Urinary bladder (tissue), 3 donors: ENCODE measurements at regions not wholly inside any gene's neighbourhood (a gene's known extent, or its start where the extent isn't known, plus 50 kb on each side); places are given as distances from the start of the nearest gene placed in this dataset.

Experiments used
- DNase-seq: peaks from one replicate; pipeline ENCODE4 v3.0.0-alpha.2; 2015; ENCODE audit errors: extremely low spot score
- H3K27ac ChIP-seq: one replicate; pipeline ENCODE4 v1.5.1; 2013; ENCODE audit warnings: low read depth, mild to moderate bottlenecking, moderate library complexity
- H3K36me3 ChIP-seq: one replicate; pipeline ENCODE4 v1.6.1; 2013; ENCODE audit warnings: mild to moderate bottlenecking, moderate library complexity; ENCODE audit not compliant: insufficient read depth
- H3K4me1 ChIP-seq: one replicate; pipeline ENCODE4 v1.6.1; 2013; ENCODE audit warnings: mild to moderate bottlenecking, moderate library complexity; ENCODE audit not compliant: insufficient read depth
- H3K4me3 ChIP-seq: one replicate; pipeline ENCODE4 v1.5.1; 2013; ENCODE audit warnings: low read depth, low read length
- WGBS: extraction: QIAGEN DNeasy Blood & Tissue Kit; methylation state at CpG from one replicate; pipeline ENCODE4 v1.1.7; 2013; 5-methylcytosine and 5-hydroxymethylcytosine counted together
- donor health status: healthy with polysubstance abuse.
- donor health status: healthy.

GRCh38 chr13:58964048-58964447, 1199.7 kb downstream of the DIAPH3 start:
- 96% methylated on average over 3 of the region's 3 CpGs for WGBS

GRCh38 chr13:58977085-58977484, 1186.6 kb downstream of the DIAPH3 start:
- 97% methylated on average over 6 of the region's 6 CpGs for WGBS
- H3K4me3 ChIP-seq: no peak overlapping the region
- DNase-seq: no peak
- H3K27ac ChIP-seq: no peak overlapping the region
- H3K36me3 ChIP-seq: no peaks in the 10 kb centered on the region
- H3K4me1 ChIP-seq: no peaks in the 10 kb centered on the region

More at GRCh38 chr13:58964048-58964447, 1199.7 kb downstream of the DIAPH3 start:
- DNase-seq: no peak
- no peaks in the 10 kb centered on the region for H3K36me3 ChIP-seq
- H3K4me3 ChIP-seq: no peak overlapping the region
- no peak overlapping the region for H3K27ac ChIP-seq
- H3K4me1 ChIP-seq: no peaks in the 10 kb centered on the region

GRCh38 chr13:58978331-58978730, 1185.4 kb downstream of the DIAPH3 start:
- Histone ChIP-seq H3K36me3 (no peaks in the 10 kb centered on the region), H3K4me3 (no peak overlapping the region), H3K27ac (no peak overlapping the region), H3K4me1 (no peaks in the 10 kb centered on the region)
- 48% methylated on average over 1 of the region's 1 CpG for WGBS
- DNase-seq: no peak

GRCh38 chr13:58979851-58980250, 1183.9 kb downstream of the DIAPH3 start:
- 92% methylated on average over 2 of the region's 2 CpGs for WGBS
- Histone ChIP-seq H3K4me3 (no peak overlapping the region), H3K36me3 (no peaks in the 10 kb centered on the region), H3K4me1 (no peaks in the 10 kb centered on the region), H3K27ac (no peak overlapping the region)
- no peak for DNase-seq

- Histone ChIP-seq H3K4me3 (no peak overlapping the region), H3K36me3 (no peaks in the 10 kb centered on the region), H3K4me1 (no peaks in the 10 kb centered on the region), H3K27ac (no peak overlapping the region)
- DNase-seq: no peak
- 77% methylated on average over 3 of the region's 3 CpGs for WGBS
These were observed 1177.9 kb downstream of the DIAPH3 start for GRCh38 chr13:58985845-58986244.

- 75% methylated on average over 1 of the region's 1 CpG for WGBS
- Histone ChIP-seq H3K4me1 (no peaks in the 10 kb centered on the region), H3K36me3 (no peaks in the 10 kb centered on the region), H3K4me3 (no peak overlapping the region), H3K27ac (no peak overlapping the region)
- DNase-seq: no peak
These were observed 1174.2 kb downstream of the DIAPH3 start for GRCh38 chr13:58989556-58989955.

- 70% methylated on average over 3 of the region's 3 CpGs for WGBS
- no peak overlapping the region for H3K4me3 ChIP-seq
- H3K27ac ChIP-seq: no peak overlapping the region
- H3K4me1 ChIP-seq: no peaks in the 10 kb centered on the region
- no peaks in the 10 kb centered on the region for H3K36me3 ChIP-seq
- no peak for DNase-seq
These were observed 1171.8 kb downstream of the DIAPH3 start for GRCh38 chr13:58991826-58992477.

- H3K4me3 ChIP-seq: no peak overlapping the region
- no peaks in the 10 kb centered on the region for H3K36me3 ChIP-seq
- WGBS: 95% methylated on average over 5 of the region's 5 CpGs
- DNase-seq: no peak
- H3K27ac ChIP-seq: no peak overlapping the region
- no peaks in the 10 kb centered on the region for H3K4me1 ChIP-seq
These were observed 1171.2 kb downstream of the DIAPH3 start for GRCh38 chr13:58992478-58993042.

GRCh38 chr13:58994077-58994476, 1169.7 kb downstream of the DIAPH3 start:
- 86% methylated on average over 4 of the region's 4 CpGs for WGBS

GRCh38 chr13:58994777-58995176, 1169.0 kb downstream of the DIAPH3 start:
- Histone ChIP-seq H3K27ac (no peak overlapping the region), H3K4me3 (no peak overlapping the region), H3K36me3 (no peaks in the 10 kb centered on the region), H3K4me1 (no peaks in the 10 kb centered on the region)
- DNase-seq: no peak

More at GRCh38 chr13:58994077-58994476, 1169.7 kb downstream of the DIAPH3 start:
- H3K36me3 ChIP-seq: no peaks in the 10 kb centered on the region
- H3K4me1 ChIP-seq: no peaks in the 10 kb centered on the region
- DNase-seq: no peak
- H3K4me3 ChIP-seq: no peak overlapping the region
- H3K27ac ChIP-seq: no peak overlapping the region

GRCh38 chr13:58998716-58999115, 1165.0 kb downstream of the DIAPH3 start:
- DNase-seq: no peak
- Histone ChIP-seq H3K4me3 (no peak overlapping the region), H3K27ac (no peak overlapping the region), H3K36me3 (no peaks in the 10 kb centered on the region), H3K4me1 (no peaks in the 10 kb centered on the region)
- WGBS: 30% methylated on average over 2 of the region's 2 CpGs

GRCh38 chr13:58999851-59000250, 1163.9 kb downstream of the DIAPH3 start:
- Histone ChIP-seq H3K27ac (no peak overlapping the region), H3K36me3 (no peaks in the 10 kb centered on the region), H3K4me1 (no peaks in the 10 kb centered on the region), H3K4me3 (no peak overlapping the region)
- DNase-seq: no peak
- 94% methylated on average over 2 of the region's 2 CpGs for WGBS

- no peak overlapping the region for H3K4me3 ChIP-seq
- H3K36me3 ChIP-seq: no peaks in the 10 kb centered on the region
- no peak overlapping the region for H3K27ac ChIP-seq
- no peak for DNase-seq
- H3K4me1 ChIP-seq: no peaks in the 10 kb centered on the region
These were observed 1163.0 kb downstream of the DIAPH3 start for GRCh38 chr13:59000770-59001169.

GRCh38 chr13:59012731-59013130, 1151.0 kb downstream of the DIAPH3 start:
- Histone ChIP-seq H3K4me1 (no peaks in the 10 kb centered on the region), H3K36me3 (no peaks in the 10 kb centered on the region), H3K4me3 (no peak overlapping the region), H3K27ac (no peak overlapping the region)
- no peak for DNase-seq
- 87% methylated on average over 11 of the region's 11 CpGs for WGBS
